ENCODE measurements at regions not wholly inside any gene's neighbourhood (a gene's known extent, or its start where the extent isn't known, plus 50 kb on each side); places are given as distances from the start of the nearest gene placed in this dataset.

- Histone ChIP-seq H3K27ac (ENCODE audit: low read depth, low read length, poor library complexity, severe bottlenecking) (no peak overlapping the region), H3K9me3 (ENCODE audit: low read length) (no peaks in the 10 kb centered on the region), H3K9me2 (ENCODE audit: low read depth, low read length) (no peaks in the 10 kb centered on the region), H3K4me1 (ENCODE audit: insufficient read depth, low read length, severe bottlenecking) (no peaks in the 10 kb centered on the region), H2AFZ (ENCODE audit: low read length) (no peak overlapping the region), H3K79me2 (ENCODE audit: insufficient read depth, low read length) (no peaks in the 10 kb centered on the region), H4K20me1 (ENCODE audit: insufficient read depth, low read length) (no peaks in the 10 kb centered on the region), H3K27me3 (ENCODE audit: insufficient read depth, low read length) (no peaks in the 10 kb centered on the region), H3K9ac (ENCODE audit: low read length) (no peak overlapping the region), H3K4me3 (ENCODE audit: low read depth, low read length, poor library complexity, severe bottlenecking) (no peak overlapping the region), H3K4me2 (ENCODE audit: low read length) (no peak overlapping the region), H3K36me3 (ENCODE audit: insufficient read depth, low read length) (no peaks in the 10 kb centered on the region), H3F3A (ENCODE audit: insufficient read depth, low read length) (no peaks in the 10 kb centered on the region)
- TF ChIP-seq, protein P1, sequence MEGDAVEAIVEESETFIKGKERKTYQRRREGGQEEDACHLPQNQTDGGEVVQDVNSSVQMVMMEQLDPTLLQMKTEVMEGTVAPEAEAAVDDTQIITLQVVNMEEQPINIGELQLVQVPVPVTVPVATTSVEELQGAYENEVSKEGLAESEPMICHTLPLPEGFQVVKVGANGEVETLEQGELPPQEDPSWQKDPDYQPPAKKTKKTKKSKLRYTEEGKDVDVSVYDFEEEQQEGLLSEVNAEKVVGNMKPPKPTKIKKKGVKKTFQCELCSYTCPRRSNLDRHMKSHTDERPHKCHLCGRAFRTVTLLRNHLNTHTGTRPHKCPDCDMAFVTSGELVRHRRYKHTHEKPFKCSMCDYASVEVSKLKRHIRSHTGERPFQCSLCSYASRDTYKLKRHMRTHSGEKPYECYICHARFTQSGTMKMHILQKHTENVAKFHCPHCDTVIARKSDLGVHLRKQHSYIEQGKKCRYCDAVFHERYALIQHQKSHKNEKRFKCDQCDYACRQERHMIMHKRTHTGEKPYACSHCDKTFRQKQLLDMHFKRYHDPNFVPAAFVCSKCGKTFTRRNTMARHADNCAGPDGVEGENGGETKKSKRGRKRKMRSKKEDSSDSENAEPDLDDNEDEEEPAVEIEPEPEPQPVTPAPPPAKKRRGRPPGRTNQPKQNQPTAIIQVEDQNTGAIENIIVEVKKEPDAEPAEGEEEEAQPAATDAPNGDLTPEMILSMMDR (IDR thresholded peaks at IDR 0.05; ENCODE audit: low read length), result no peak
- no peak for TF ChIP-seq EZH2 (IDR thresholded peaks at IDR 0.05; ENCODE audit: borderline replicate concordance, low read length)
Measured at GRCh38 chr20:4483961-4484360, 202.3 kb upstream of the PRNP start.

DNA sequence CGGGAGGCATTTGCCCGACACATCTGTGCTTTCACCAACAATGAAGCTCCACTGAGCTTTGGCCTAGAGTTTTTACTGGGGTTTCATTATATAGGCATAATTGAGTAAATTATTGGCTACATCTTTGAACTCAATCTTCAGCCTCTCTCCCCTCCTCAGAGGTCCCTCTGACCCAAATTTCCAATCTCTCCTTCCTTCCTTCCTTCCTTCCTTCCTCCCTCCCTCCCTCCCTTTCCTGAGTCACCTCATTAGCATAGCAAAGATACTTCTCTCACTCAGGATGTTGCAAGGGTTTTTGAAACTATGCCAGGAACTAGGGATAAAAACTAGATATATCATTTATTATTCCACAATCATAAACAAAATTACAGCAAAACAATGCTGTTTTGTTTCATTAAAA is 202.8 kb upstream of the PRNP start:
- H2AFZ ChIP-seq (ENCODE audit: low read length), result no peak overlapping the region
- H3K4me1 ChIP-seq (ENCODE audit: insufficient read depth, low read length, severe bottlenecking), result no peaks in the 10 kb centered on the region
- H3K79me2 ChIP-seq (ENCODE audit: insufficient read depth, low read length), result no peaks in the 10 kb centered on the region
- H3K9me3 ChIP-seq (ENCODE audit: low read length), result no peaks in the 10 kb centered on the region
- no peaks in the 10 kb centered on the region for H3K27me3 ChIP-seq (ENCODE audit: insufficient read depth, low read length)
- H3K36me3 ChIP-seq (ENCODE audit: insufficient read depth, low read length), result no peaks in the 10 kb centered on the region
- no peak overlapping the region for H3K4me3 ChIP-seq (ENCODE audit: low read depth, low read length, poor library complexity, severe bottlenecking)
- TF ChIP-seq, protein P1 (IDR thresholded peaks at IDR 0.05; ENCODE audit: low read length), result no peak
- TF ChIP-seq EZH2 (IDR thresholded peaks at IDR 0.05; ENCODE audit: borderline replicate concordance, low read length), result no peak
- no peak overlapping the region for H3K4me2 ChIP-seq (ENCODE audit: low read length)
- no peak overlapping the region for H3K9ac ChIP-seq (ENCODE audit: low read length)
- H3K9me2 ChIP-seq (ENCODE audit: low read depth, low read length), result no peaks in the 10 kb centered on the region
- no peaks in the 10 kb centered on the region for H4K20me1 ChIP-seq (ENCODE audit: insufficient read depth, low read length)
- H3K27ac ChIP-seq (ENCODE audit: low read depth, low read length, poor library complexity, severe bottlenecking), result no peak overlapping the region
- H3F3A ChIP-seq (ENCODE audit: insufficient read depth, low read length), result no peaks in the 10 kb centered on the region

DNA sequence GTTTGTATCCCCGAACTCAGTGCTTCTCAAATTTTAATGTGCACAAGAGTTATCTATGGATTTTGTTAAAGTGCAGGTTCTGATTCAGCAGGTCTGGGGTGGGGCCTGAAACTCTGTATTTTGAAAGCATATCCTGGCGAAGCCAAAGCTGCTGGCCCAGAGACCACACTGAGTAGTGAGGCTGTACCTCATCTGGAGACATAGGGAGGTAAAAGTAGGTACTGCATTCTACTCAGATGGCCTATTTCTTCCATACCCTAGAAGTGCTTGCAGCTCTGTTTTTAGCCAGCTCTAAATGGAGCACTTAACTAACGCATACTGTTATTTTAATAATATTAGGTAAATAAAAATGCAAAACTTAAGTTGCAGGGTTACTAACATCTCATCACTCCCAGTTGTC is 206.2 kb upstream of the PRNP start:
- Histone ChIP-seq H3K9me3 (ENCODE audit: low read length) (no peaks in the 10 kb centered on the region), H3K9ac (ENCODE audit: low read length) (no peak overlapping the region), H3F3A (ENCODE audit: insufficient read depth, low read length) (no peaks in the 10 kb centered on the region), H3K79me2 (ENCODE audit: insufficient read depth, low read length) (no peaks in the 10 kb centered on the region), H4K20me1 (ENCODE audit: insufficient read depth, low read length) (no peaks in the 10 kb centered on the region), H3K4me3 (ENCODE audit: low read depth, low read length, poor library complexity, severe bottlenecking) (no peak overlapping the region), H3K4me1 (ENCODE audit: insufficient read depth, low read length, severe bottlenecking) (no peaks in the 10 kb centered on the region), H3K9me2 (ENCODE audit: low read depth, low read length) (no peaks in the 10 kb centered on the region), H3K4me2 (ENCODE audit: low read length) (no peak overlapping the region), H2AFZ (ENCODE audit: low read length) (no peak overlapping the region), H3K36me3 (ENCODE audit: insufficient read depth, low read length) (no peaks in the 10 kb centered on the region), H3K27ac (ENCODE audit: low read depth, low read length, poor library complexity, severe bottlenecking) (no peak overlapping the region), H3K27me3 (ENCODE audit: insufficient read depth, low read length) (no peaks in the 10 kb centered on the region)
- TF ChIP-seq, protein P1 (IDR thresholded peaks at IDR 0.05; ENCODE audit: low read length), result no peak
- TF ChIP-seq EZH2 (IDR thresholded peaks at IDR 0.05; ENCODE audit: borderline replicate concordance, low read length), result no peak
